Esophagus muscularis mucosa (tissue), 4 donors: ENCODE measurements at regions not wholly inside any gene's neighbourhood (a gene's known extent, or its start where the extent isn't known, plus 50 kb on each side); places are given as distances from the start of the nearest gene placed in this dataset.
A peak's percentile ranks its signal among the peaks of the same experiment; 100 is the strongest.

Experiments
- DNase-seq: peaks from one replicate; pipeline ENCODE4 v3.0.0-alpha.2; 2017; ENCODE audit errors: extremely low spot score
- H3K27ac ChIP-seq, 4 donors: fragments of 200-600 bp; sonication (generic); replicated peaks in 1 of 4; 1 replicate in 3 of 4; 2 replicates in 1 of 4; pipeline ENCODE4 v1.5.1; 2016 to 2019; ENCODE audit warnings: mild to moderate bottlenecking in 1 of 4
- H3K27me3 ChIP-seq, 4 donors: fragments of 200-600 bp; sonication (generic); one replicate each; pipeline versions ENCODE4 v1.5.1 to v1.6.0; 2016 to 2019
- H3K36me3 ChIP-seq, 4 donors: fragments of 200-600 bp; sonication (generic); one replicate each; pipeline ENCODE4 v1.5.1; 2016 to 2019
- H3K4me1 ChIP-seq, 4 donors: fragments of 200-600 bp; sonication (generic); one replicate each; pipeline ENCODE4 v1.5.1; 2016 to 2019
- H3K4me3 ChIP-seq, 4 donors: fragments of 200-600 bp; sonication (generic); 1 replicate in 2 of 4; 2 replicates in 2 of 4; pipeline ENCODE4 v1.5.1; 2016 to 2019; ENCODE audit warnings: mild to moderate bottlenecking in 4 of 4, moderate library complexity in 1 of 4
- H3K9me3 ChIP-seq, 4 donors: fragments of 200-600 bp; sonication (generic); 1 replicate in 3 of 4; 2 replicates in 1 of 4; pipeline ENCODE4 v1.5.1; 2016 to 2019
- CTCF ChIP-seq, 3 experiments: fragments of 200-600 bp in 2 of 3; fragments of 450-650 bp in 1 of 3; sonication (generic) in 2 of 3; IDR thresholded peaks; one replicate each; pipeline ENCODE4 v1.5.1; 2017 to 2019; ENCODE audit warnings: antibody characterized with exemption in 3 of 3, mild to moderate bottlenecking in 2 of 3, moderate library complexity in 1 of 3
- EP300 ChIP-seq: sonication (generic); formaldehyde crosslinking; IDR thresholded peaks from one replicate; pipeline ENCODE4 v1.6.1; 2017; ENCODE audit warnings: antibody characterized with exemption
- POLR2A ChIP-seq: fragments of 450-650 bp; IDR thresholded peaks from one replicate; pipeline ENCODE4 v1.6.1; 2017; ENCODE audit warnings: antibody characterized with exemption, moderate library complexity, mild to moderate bottlenecking, low read depth
- POLR2AphosphoS5 ChIP-seq, 2 donors: sonication (generic); formaldehyde crosslinking; IDR thresholded peaks; one replicate each; pipeline ENCODE4 v1.6.1; 2017; ENCODE audit warnings: antibody characterized with exemption in 2 of 2
- WGBS: methylation state at CpG from one replicate; pipeline ENCODE4 v1.1.5; 2018; 5-methylcytosine and 5-hydroxymethylcytosine counted together
- intact Hi-C: fragments of 100-400 bp; cut with DNase I; formaldehyde crosslinking; loops from one replicate; pipeline ENCODE4 v1.15.1; 2023

- H3K4me1 ChIP-seq: peaks cover 4 to 36% (median 28%) of the 10 kb centered on the region in 4 donors
- DNase-seq: no peak
- TF ChIP-seq POLR2AphosphoS5 (IDR thresholded peaks at IDR 0.05) (no peak), EP300 (no peak), POLR2A (no peak), CTCF (IDR thresholded peaks at IDR 0.05) (no peak)
- WGBS: 93% methylated on average over 4 of the region's 4 CpGs
- H3K36me3 ChIP-seq: no peaks in the 10 kb centered on the region
- peak overlapping the region in 3 of 4 donors; percentile 63 to 76 (median 76) for H3K27ac ChIP-seq
- H3K9me3 ChIP-seq: no peaks in the 10 kb centered on the region
- intact Hi-C loops: no loop called here
- no peak overlapping the region for H3K4me3 ChIP-seq
- no peaks in the 10 kb centered on the region for H3K27me3 ChIP-seq
Observed at GRCh38 chr7:46751471-46751870, 830.4 kb upstream of the IGFBP3 start.

- no peak for DNase-seq
- Histone ChIP-seq H3K4me1 (peaks cover 4 to 41% (median 30%) of the 10 kb centered on the region in 4 donors), H3K9me3 (no peaks in the 10 kb centered on the region), H3K4me3 (no peak overlapping the region), H3K27me3 (no peaks in the 10 kb centered on the region), H3K36me3 (no peaks in the 10 kb centered on the region), H3K27ac (no peak overlapping the region)
- intact Hi-C loops: no loop called here
- TF ChIP-seq POLR2AphosphoS5 (IDR thresholded peaks at IDR 0.05) (no peak), EP300 (no peak), CTCF (IDR thresholded peaks at IDR 0.05) (no peak), POLR2A (no peak)
- WGBS: 89% methylated on average over 4 of the region's 4 CpGs
Observed at GRCh38 chr7:46750321-46750865, 829.3 kb upstream of the IGFBP3 start.

- no peaks in the 10 kb centered on the region for H3K9me3 ChIP-seq
- no peak overlapping the region for H3K27ac ChIP-seq
- intact Hi-C loops: no loop called here
- H3K4me1 ChIP-seq: peaks cover 9 to 25% (median 20%) of the 10 kb centered on the region in 4 donors
- no peaks in the 10 kb centered on the region for H3K36me3 ChIP-seq
- no peak for DNase-seq
- WGBS: 92% methylated on average over 6 of the region's 6 CpGs
- no peaks in the 10 kb centered on the region for H3K27me3 ChIP-seq
- no peak overlapping the region for H3K4me3 ChIP-seq
- TF ChIP-seq EP300: no peak
- TF ChIP-seq POLR2AphosphoS5 (IDR thresholded peaks at IDR 0.05): no peak
- TF ChIP-seq POLR2A: no peak
- TF ChIP-seq CTCF (IDR thresholded peaks at IDR 0.05): no peak
Observed at GRCh38 chr7:46747869-46748576, 827.0 kb upstream of the IGFBP3 start.

GRCh38 chr7:46746695-46747687 is 825.9 kb upstream of the IGFBP3 start:
- no peak for DNase-seq
- TF ChIP-seq POLR2AphosphoS5 (IDR thresholded peaks at IDR 0.05) (no peak), EP300 (no peak), CTCF (IDR thresholded peaks at IDR 0.05) (no peak), POLR2A (no peak)
- WGBS: 74% methylated on average over 10 of the region's 13 CpGs
- Histone ChIP-seq H3K4me3 (no peak overlapping the region), H3K36me3 (no peaks in the 10 kb centered on the region), H3K27ac (no peak overlapping the region), H3K27me3 (no peaks in the 10 kb centered on the region), H3K9me3 (no peaks in the 10 kb centered on the region), H3K4me1 (peaks cover 9 to 15% (median 14%) of the 10 kb centered on the region in 4 donors)
- intact Hi-C loops: no loop called here
